ENCODE measurements at regions not wholly inside any gene's neighbourhood (a gene's known extent, or its start where the extent isn't known, plus 50 kb on each side); places are given as distances from the start of the nearest gene placed in this dataset.

- in situ Hi-C loops (cut with MboI; ENCODE audit: low sequenced_read_pairs) = no loop called here
These were observed 75.8 kb upstream of the WNT4 start for GRCh38 chr1:22218618-22219250.

- in situ Hi-C loops (cut with MboI; ENCODE audit: low sequenced_read_pairs) = no loop called here
These were observed 78.4 kb upstream of the WNT4 start for GRCh38 chr1:22221233-22221780.

- in situ Hi-C loops (cut with MboI; ENCODE audit: low sequenced_read_pairs) = no loop called here
These were observed 79.8 kb upstream of the WNT4 start for GRCh38 chr1:22222723-22223122.

DNA sequence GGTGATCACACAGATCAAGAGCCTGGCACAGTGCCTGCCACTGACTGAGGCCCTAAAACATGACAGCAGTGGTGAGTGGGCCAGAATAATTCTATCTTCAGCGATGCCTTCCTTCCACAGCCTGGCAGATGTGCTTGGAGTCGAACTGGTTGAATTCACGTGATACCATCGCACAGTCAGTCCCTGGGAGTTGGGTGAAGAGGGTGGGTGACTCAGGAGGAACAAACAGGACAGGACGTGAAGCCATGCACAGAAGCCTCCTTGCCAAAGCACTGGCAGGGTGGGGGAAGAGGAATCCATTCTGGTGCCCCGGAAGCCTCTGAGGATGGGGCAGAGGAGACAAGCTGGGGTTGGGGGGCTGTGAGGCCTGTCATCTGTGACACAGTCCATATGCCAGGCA lies 80.3 kb upstream of the WNT4 start:
- in situ Hi-C loops (cut with MboI; ENCODE audit: low sequenced_read_pairs) = no loop called here

- in situ Hi-C loops (cut with MboI; ENCODE audit: low sequenced_read_pairs) = no loop called here
These were observed 81.2 kb upstream of the WNT4 start for GRCh38 chr1:22224091-22224490.

GRCh38 chr1:22224631-22225030 lies 81.7 kb upstream of the WNT4 start:
- in situ Hi-C loops (cut with MboI; ENCODE audit: low sequenced_read_pairs) = no loop called here

- in situ Hi-C loops (cut with MboI; ENCODE audit: low sequenced_read_pairs) = no loop called here
These were observed 83.1 kb upstream of the WNT4 start for GRCh38 chr1:22225858-22226589.

- in situ Hi-C loops (cut with MboI; ENCODE audit: low sequenced_read_pairs) = no loop called here
These were observed 85.2 kb upstream of the WNT4 start for GRCh38 chr1:22228074-22228473.

DNA sequence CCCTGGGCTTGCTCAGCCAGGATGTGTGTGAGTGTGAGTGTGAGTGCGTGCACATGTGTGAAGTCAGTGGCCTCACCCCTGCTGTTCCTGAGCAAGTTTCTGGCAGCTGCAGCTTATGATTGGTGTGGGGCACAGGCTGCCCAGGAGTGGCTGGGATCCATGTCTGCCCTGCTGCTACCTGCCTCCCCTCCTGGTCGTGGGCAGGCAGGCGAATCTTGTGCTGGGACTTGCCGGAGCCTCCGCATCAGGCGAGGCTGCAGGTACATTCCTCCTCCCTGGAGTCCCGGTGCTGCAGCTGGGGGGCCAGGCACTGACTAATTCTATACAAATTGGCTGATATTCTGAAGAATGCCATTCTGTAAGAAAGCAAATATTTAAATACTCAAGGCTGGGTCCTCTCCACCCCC lies 85.6 kb upstream of the WNT4 start:
- in situ Hi-C loops (cut with MboI; ENCODE audit: low sequenced_read_pairs) = no loop called here

GRCh38 chr1:22229379-22229778 lies 86.5 kb upstream of the WNT4 start:
- in situ Hi-C loops (cut with MboI; ENCODE audit: low sequenced_read_pairs) = no loop called here

DNA sequence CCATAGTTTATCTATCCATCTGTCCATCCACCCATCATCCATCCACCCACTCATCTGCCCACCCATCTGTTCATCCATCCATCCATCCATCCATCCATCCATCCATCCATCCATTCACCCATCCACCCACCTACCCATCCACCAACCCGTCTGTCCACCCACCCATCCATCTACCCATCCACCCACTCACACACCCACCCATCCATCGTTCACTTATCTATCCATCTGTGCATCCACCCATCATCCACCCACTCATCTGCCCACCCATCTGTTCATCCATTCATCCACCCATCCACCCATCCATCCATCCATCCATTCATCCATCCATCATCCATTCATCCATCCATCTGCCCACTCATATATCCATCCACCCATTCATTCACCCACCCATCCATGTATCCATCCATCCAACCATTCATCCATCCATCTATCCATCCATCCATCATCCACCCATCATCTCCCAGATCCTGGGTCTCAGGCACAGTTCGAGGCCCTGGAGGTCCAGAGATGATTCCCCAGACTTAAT lies 88.2 kb upstream of the WNT4 start:
- in situ Hi-C loops (cut with MboI; ENCODE audit: low sequenced_read_pairs) = no loop called here

DNA sequence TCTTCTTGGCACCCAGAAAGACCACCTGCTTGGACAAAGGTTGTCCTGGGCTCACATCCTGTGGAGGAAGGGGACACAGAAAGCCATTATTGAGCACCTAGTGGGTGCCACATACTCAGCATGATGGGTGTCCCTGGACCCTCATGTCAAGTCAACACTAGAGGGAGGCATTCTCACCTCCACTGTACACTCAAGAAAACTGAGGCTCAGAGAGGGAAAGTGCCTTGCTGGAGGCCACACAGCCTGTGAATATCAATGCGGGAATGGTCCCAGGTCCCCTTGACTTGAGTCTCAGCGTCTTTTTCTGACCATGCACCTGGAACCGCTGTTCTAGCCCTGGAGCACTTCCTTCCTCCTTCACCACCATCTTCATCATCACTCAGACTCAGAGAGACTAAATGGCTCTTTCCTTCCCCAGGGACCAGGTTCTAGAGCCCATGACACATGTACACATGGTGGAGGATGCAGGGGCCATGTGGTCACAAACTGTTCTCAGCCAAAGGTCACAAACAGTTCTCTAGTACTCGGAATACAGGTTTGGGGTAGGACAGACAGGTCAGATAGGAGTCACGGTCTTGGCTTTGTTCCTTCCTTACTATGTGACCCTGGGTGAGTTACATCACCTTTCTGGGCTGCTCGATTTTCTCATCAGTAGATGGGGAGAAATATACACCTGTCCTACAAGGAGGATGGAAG lies 89.2 kb upstream of the WNT4 start:
- in situ Hi-C loops (cut with MboI; ENCODE audit: low sequenced_read_pairs) = no loop called here

GRCh38 chr1:22233222-22233621 lies 90.3 kb upstream of the WNT4 start:
- in situ Hi-C loops (cut with MboI; ENCODE audit: low sequenced_read_pairs) = no loop called here

DNA sequence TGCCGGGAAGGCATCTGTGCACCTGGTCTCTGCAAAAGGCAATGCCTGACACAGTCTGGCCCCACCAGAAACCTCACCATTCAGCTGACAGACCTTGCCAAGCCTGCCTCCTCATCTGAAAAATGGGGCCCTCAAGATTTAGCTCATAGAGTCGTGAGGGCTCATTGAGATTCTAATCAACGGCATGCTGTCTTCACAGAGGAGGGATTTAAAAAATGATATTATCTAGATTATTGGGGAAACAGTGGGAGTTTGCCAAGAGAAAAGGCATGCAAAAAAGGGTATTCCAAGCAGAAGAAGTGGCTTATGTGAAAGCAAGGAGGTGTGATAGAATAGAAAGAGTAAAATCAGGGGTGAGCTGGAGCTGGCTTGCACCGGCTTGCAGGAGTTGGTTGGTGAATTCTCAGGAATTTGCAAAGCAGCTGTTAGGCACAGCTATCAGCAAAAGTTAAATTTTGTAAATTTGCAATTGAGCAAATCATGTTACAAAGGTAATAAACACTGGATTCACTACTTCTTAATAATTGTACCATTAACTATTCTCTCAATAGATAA lies 91.7 kb upstream of the WNT4 start:
- in situ Hi-C loops (cut with MboI; ENCODE audit: low sequenced_read_pairs) = no loop called here

GRCh38 chr1:22236166-22236565 lies 93.3 kb upstream of the WNT4 start:
- in situ Hi-C loops (cut with MboI; ENCODE audit: low sequenced_read_pairs) = no loop called here

- in situ Hi-C loops (cut with MboI; ENCODE audit: low sequenced_read_pairs) = no loop called here
These were observed 94.0 kb upstream of the WNT4 start for GRCh38 chr1:22236900-22237299.

GRCh38 chr1:22237433-22238093 lies 94.7 kb upstream of the WNT4 start:
- in situ Hi-C loops (cut with MboI; ENCODE audit: low sequenced_read_pairs) = no loop called here

- in situ Hi-C loops (cut with MboI; ENCODE audit: low sequenced_read_pairs) = no loop called here
These were observed 95.7 kb upstream of the WNT4 start for GRCh38 chr1:22238356-22239224.

- in situ Hi-C loops (cut with MboI; ENCODE audit: low sequenced_read_pairs) = no loop called here
These were observed 96.5 kb upstream of the WNT4 start for GRCh38 chr1:22239378-22239777.

GRCh38 chr1:22241250-22241649 lies 98.4 kb upstream of the WNT4 start:
- in situ Hi-C loops (cut with MboI; ENCODE audit: low sequenced_read_pairs) = no loop called here

All from HL-60/S4 treated with retinoic acid at 250 ng/mL for 4 days and 3 days (cell line).